ENCODE measurements at regions not wholly inside any gene's neighbourhood (a gene's known extent, or its start where the extent isn't known, plus 50 kb on each side); places are given as distances from the start of the nearest gene placed in this dataset.

- TF ChIP-seq ZBTB8A (tag by site-specific recombination; IDR thresholded peaks at IDR 0.05) (no peak), HOXD13 (CRISPR knock-in tag; IDR thresholded peaks at IDR 0.05; ENCODE audit: borderline replicate concordance) (no peak), ELK4 (IDR thresholded peaks at IDR 0.05; ENCODE audit: borderline replicate concordance, low read depth, low read length) (no peak)
- POLR2A ChIA-PET = no interaction called here
- H3K4me1 ChIP-seq (ENCODE audit: control insufficient read depth, insufficient read depth, low read length) = no peaks in the 10 kb centered on the region
Observed at GRCh38 chr6:2510316-2510715, 240.4 kb downstream of the MYLK4 start.

GRCh38 chr6:2509711-2510110 lies 241.0 kb downstream of the MYLK4 start:
- CTCF ChIA-PET = interaction anchor here (0.7 kb wide), 1 partner anchor 257 kb away, joined by 3 read pairs; no protein-coding TSS in a partner anchor
- no peak for TF ChIP-seq ZNF19 (tag by site-specific recombination; IDR thresholded peaks at IDR 0.05; ENCODE audit: low read depth)
- no peak for TF ChIP-seq ZNF202 (tag by site-specific recombination; IDR thresholded peaks at IDR 0.05; ENCODE audit: borderline replicate concordance)
- TF ChIP-seq ZNF626 (tag by site-specific recombination; IDR thresholded peaks at IDR 0.05) = no peak
- no peak for TF ChIP-seq ZNF449 (tag by site-specific recombination; IDR thresholded peaks at IDR 0.05)
- TF ChIP-seq ZNF558 (tag by site-specific recombination; IDR thresholded peaks at IDR 0.05) = no peak
- TF ChIP-seq ZNF354C (tag by site-specific recombination; IDR thresholded peaks at IDR 0.05; ENCODE audit: borderline replicate concordance, low read depth) = no peak
- no peak for TF ChIP-seq ZNF513 (tag by site-specific recombination; IDR thresholded peaks at IDR 0.05)
- TF ChIP-seq ZNF214 (tag by site-specific recombination; IDR thresholded peaks at IDR 0.05; ENCODE audit: borderline replicate concordance) = no peak
- no peak for TF ChIP-seq ZFP69B (tag by site-specific recombination; IDR thresholded peaks at IDR 0.05)
- TF ChIP-seq ZNF404 (tag by site-specific recombination; IDR thresholded peaks at IDR 0.05) = no peak
- no peak for TF ChIP-seq ZNF645 (tag by site-specific recombination; IDR thresholded peaks at IDR 0.05)
- TF ChIP-seq ZNF138 (tag by site-specific recombination; IDR thresholded peaks at IDR 0.05; ENCODE audit: borderline replicate concordance) = no peak
- TF ChIP-seq ZNF433 (tag by site-specific recombination; IDR thresholded peaks at IDR 0.05; ENCODE audit: low read depth) = no peak
- no peak for TF ChIP-seq REPIN1 (tag by site-specific recombination; IDR thresholded peaks at IDR 0.05; ENCODE audit: low read depth)
- TF ChIP-seq ZNF549 (tag by site-specific recombination; IDR thresholded peaks at IDR 0.05) = no peak
- no peak for TF ChIP-seq ZBTB7A (tag by site-specific recombination; IDR thresholded peaks at IDR 0.05; ENCODE audit: low read depth)
- TF ChIP-seq ZNF426 (tag by site-specific recombination; IDR thresholded peaks at IDR 0.05) = no peak
- TF ChIP-seq ATF2 (tag by site-specific recombination; IDR thresholded peaks at IDR 0.05; ENCODE audit: low read depth) = no peak
- TF ChIP-seq ZFHX2 (tag by site-specific recombination; conservative IDR thresholded peaks at IDR 0.05) = no peak
- no peak for TF ChIP-seq IKZF3 (tag by site-specific recombination; IDR thresholded peaks at IDR 0.05)

More at GRCh38 chr6:2510316-2510715, 240.4 kb downstream of the MYLK4 start:
- CTCF ChIA-PET = interaction anchor here (1.1 kb wide), 1 partner anchor 185 kb away, joined by 3 read pairs; no protein-coding TSS in a partner anchor
- Histone ChIP-seq H3K4me3 (ENCODE audit: low read depth, low read length) (no peak overlapping the region), H3K27ac (ENCODE audit: extremely low read depth, low read depth, low read length) (no peak overlapping the region), H3K36me3 (ENCODE audit: control insufficient read depth in 2 of 2, insufficient read depth in 1 of 2, low read length in 2 of 2) (no peaks in the 10 kb centered on the region), H3K9me3 (ENCODE audit: control insufficient read depth, insufficient read depth, low read depth, low read length) (no peaks in the 10 kb centered on the region; the same call in 1 of the 2 replicates)

More at GRCh38 chr6:2509711-2510110, 241.0 kb downstream of the MYLK4 start:
- POLR2A ChIA-PET = no interaction called here
- no peaks in the 10 kb centered on the region; the same call in 1 of the 2 replicates for H3K9me3 ChIP-seq (ENCODE audit: control insufficient read depth, insufficient read depth, low read depth, low read length)
- no peak overlapping the region for H3K27ac ChIP-seq (ENCODE audit: extremely low read depth, low read depth, low read length)
- H3K36me3 ChIP-seq (ENCODE audit: control insufficient read depth in 2 of 2, insufficient read depth in 1 of 2, low read length in 2 of 2) = no peaks in the 10 kb centered on the region
- no peaks in the 10 kb centered on the region for H3K4me1 ChIP-seq (ENCODE audit: control insufficient read depth, insufficient read depth, low read length)
- H3K4me3 ChIP-seq (ENCODE audit: low read depth, low read length) = no peak overlapping the region
